Right renal pelvis (tissue), 4 donors: ENCODE measurements at regions not wholly inside any gene's neighbourhood (a gene's known extent, or its start where the extent isn't known, plus 50 kb on each side); places are given as distances from the start of the nearest gene placed in this dataset.
"Not testable (repeated sequence)": the region's sequence is repeated elsewhere in the genome, so short reads cannot be mapped to it uniquely, and the experiment has no call there.

Experiments used
- DNase-seq, 4 donors: peaks; one replicate each; pipeline ENCODE4 v3.0.0-alpha.2; 2013; ENCODE audit warnings: low read depth in 4 of 4, low spot score in 3 of 4, missing footprints in 1 of 4

DNA sequence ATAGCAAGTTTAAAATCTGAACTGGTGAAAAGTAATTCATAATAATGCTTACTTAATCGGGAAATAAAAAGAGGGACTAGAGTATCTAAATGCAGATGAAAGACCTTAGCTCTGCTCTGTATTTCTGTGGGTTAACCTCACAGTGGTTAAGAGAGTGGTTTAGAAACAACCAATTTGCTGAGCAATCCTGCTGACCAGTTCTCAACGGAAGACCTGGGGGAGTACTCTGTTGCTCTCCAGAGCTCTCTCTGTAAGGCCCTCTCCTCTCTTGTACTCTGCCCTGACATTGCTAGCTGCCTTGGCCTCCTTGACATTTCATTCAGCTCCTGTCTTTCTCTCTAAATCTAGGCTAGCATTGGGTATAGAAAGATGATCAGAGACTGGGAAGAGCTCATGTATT lies 1186.6 kb upstream of the SEMA6A start:
- no peak for DNase-seq

DNA sequence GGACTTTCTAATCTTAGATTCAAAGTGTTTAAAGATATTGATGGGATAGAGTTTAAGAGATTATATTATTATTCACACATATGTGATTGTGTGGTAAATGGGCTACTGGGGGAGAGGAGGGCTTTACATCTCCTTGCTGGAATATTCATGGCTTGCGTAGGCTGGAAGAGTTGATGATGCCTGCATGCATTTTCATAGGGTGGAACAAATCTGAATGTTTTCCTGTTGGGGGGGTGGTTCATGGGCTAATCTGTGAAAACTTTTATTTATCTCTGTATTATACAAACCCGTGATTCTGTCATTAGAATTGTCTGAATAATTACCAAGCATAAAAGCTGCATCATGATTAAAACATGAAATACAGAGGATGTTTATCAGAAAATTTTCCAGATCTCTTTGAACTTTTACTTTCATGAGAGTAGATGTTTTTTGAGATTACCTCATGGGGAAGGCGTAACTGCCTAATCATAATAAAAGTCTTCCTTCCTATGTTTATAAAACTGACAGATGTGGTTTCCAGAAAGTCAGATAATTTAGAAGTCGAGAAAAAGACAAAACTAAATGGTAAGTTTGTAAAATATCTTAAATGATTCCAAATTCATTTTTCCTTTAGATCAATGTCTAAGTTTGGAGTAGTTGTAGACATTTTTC lies 1185.4 kb upstream of the SEMA6A start:
- DNase-seq, result no peak

DNA sequence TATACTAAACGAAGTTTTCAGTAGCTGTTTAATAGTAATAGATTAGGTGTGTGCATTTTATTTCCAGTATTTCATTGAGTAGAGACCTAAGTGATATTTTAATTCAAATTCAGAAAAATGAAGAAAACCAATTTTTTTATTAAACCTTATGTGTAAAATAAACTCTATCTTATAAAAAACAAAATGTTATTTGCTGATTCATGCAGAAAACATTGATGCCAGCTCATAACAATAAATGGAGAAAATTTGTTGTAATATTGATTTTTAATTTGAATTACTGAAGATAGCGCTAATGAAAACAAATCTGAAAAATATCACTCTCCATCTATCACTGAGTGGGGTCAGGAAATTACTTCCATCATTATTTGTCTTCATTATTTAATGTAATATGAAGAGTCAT lies 1177.8 kb upstream of the SEMA6A start:
- no peak for DNase-seq

DNA sequence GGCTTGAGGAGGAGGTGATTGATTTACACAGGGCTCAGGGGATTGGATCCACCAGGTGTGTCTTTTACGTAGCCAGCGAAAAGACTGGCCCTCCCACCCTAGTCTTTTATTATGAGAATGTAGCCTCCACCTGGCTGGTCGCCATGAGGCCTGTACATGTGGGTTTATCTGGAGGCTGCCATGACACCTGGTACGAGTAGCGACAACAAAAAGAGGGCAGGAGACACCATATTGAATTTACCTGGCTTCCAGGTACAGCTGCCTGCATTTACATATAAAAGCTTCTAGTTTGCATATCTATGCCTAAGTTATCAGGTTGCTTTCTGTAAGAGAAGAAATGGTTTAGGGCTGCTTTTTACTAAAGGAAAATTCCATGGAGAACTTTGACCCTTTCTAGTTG lies 1173.7 kb upstream of the SEMA6A start:
- no peak for DNase-seq

DNA sequence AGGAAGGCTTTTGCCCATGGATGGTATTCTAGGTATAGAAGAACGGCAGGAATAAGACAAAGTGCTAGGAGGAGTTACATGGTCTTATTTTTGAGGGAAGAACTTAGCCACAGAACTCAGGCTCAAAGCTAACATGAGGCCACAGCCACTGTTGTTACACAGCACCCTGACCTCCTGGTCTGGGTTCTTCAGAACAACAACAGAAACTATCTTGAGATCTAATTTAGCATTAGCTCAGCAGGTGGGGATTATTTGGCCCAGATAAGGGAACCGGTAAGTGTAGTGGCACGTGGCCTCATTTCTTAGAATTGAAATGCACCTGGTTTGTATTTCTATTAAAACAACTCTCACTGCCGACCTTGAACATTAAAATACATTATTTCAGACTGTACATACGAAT lies 1168.7 kb upstream of the SEMA6A start:
- no peak for DNase-seq

DNA sequence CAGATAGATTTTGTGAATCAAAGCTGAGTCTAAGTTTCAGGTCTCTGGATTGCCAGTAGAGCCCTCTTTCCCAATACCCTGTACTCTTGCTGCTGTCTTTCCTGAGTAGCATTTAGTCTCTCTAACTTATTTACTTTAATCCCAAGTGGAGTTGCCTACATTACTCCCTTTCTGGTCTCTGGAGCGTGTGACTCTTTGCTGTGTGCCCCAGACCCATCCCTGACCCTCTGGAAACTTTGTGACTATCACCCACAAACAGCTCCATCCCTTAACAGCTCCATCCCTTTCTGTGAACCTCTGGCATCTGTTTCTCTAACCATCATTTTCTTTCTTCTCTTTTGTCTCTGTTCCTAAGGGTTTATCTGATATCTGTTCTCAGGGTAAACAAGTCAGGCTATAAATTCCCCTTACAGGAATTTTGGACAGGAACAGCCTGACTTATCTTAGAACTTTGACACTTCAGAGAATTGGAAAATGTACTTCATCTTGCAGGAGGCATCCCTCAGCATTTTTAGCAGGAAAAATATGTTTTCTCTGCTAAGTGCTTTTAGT lies 1167.1 kb upstream of the SEMA6A start:
- no peak for DNase-seq

DNA sequence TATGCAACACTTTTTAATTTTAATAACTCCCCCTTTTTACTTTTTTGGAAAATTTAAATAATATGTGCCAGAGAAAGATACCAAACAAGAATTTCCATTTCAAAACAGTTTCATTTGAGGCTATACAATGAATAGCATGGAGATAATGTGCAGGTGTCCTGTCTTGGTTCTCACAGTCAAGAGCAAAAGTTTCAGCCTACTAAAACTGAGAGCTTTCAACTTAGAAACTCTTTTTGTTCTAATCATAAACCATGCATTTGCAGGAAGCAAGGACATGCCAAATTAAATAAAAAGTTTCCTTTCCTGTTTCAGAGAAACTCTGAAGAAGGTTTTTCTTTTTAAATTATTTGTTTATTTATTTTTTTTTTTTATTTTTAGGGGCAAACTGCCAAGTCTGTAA lies 1165.6 kb upstream of the SEMA6A start:
- no peak for DNase-seq

DNA sequence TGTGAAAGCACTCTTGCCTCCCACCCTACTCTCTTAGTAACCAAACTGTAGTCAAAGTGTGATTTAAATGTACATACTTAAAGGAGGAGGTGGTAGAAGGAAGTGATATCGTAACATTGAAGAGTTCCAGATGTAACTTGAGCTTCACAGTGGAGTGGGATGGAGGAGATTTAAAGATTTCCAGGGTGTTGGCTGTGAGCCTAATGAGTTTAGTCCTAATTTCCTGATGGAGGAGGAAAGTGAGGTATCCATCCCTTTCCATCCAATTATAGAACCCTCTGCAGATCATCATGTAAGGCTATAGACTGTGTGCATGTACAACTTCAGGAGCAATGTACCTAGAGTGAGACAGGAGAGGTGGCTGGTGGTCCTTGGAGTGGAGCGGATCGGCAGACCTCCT lies 1163.9 kb upstream of the SEMA6A start:
- DNase-seq, result no peak

DNA sequence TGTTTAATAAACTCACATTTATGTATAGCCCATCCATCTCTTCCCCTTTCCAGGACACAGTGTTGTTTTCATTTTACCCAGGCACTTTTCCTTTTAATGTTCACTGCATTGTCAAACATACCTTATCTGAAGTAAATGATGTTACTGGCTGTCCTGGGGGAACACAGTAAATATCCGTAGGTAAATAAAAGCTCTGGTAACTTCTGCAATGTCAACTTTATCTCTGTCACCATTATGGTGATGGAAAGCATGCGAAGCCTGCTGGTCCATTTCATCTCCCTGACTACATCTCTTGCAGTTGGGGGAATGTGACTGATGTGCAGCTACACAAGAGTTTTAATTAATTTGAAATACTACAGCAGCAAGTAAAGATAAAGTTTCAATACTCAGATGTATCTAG lies 1162.1 kb upstream of the SEMA6A start:
- DNase-seq, result no peak

DNA sequence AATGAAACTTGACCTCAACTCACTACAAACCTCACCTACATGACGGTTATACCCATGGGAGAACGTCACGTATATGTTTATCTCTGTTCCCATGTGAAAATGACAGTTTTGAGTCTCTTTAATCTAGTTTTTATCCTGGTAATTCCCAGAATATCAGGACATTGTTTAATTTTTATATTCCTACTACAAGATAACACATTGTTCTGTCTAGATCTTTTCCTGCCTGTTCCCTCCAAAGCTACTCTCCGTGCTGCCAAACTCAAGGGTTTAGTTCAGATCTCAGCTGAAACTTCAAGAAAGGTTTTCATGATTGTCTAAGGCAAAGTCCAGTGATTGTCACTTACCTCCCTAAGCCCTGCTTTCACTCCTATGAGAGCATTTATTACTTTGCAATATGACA lies 1159.4 kb upstream of the SEMA6A start:
- no peak for DNase-seq

DNA sequence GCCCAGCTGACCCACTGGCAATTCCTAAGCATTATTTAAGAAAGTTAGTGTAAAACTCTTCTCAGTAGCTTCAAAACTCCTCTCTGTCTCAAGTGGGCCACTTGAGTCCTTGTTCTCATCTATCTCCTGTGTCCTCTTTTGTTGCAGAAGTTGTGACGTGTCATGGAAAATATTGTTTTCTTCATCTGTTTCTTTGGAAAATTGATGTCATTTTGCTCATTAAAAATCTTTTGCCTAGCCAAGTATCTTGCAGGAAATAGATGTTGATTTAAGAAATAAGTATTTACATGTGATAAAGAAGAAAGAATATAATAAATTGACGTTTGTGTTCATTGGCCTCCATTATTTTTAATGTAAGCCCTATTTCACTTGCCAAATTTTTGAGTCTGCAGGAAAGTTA lies 1158.4 kb upstream of the SEMA6A start:
- no peak for DNase-seq

DNA sequence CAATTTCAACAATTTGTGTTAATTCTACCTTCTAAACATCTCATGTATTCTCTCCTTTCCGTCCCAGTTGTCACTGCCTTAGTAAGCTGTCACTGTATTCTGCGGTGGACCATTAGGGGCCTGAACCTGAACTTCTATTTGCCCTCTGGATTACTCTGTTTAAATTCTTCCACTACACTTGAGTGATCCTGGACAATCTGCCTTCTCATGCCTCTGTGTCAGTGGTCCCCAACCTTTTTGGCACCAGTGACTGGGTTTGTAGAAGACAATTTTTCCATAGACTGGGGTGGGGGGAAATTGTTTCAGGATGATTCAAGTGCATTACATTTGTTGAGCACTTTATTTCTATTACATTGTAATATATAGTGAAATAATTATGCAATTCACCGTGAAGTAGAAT lies 1157.6 kb upstream of the SEMA6A start:
- DNase-seq, result no peak

DNA sequence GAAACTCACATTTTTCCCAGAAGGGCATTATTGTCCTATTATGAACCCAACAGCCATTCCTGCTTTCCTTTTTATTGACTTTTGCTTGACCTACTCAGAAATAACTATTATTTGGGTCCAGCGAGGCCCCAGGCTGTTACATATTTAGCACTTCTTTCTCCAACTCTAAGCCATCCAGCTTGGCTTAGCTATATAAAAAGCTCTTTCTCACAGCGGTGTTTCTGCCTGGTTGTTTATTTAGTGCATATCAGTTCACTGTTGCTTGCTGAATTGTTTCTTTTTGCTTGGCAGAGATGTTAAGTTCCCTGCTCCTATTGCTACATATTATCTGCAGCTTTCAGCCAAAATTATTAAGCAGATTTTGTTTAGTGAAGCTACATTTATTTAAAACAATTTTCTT lies 1156.8 kb upstream of the SEMA6A start:
- DNase-seq, result no peak

DNA sequence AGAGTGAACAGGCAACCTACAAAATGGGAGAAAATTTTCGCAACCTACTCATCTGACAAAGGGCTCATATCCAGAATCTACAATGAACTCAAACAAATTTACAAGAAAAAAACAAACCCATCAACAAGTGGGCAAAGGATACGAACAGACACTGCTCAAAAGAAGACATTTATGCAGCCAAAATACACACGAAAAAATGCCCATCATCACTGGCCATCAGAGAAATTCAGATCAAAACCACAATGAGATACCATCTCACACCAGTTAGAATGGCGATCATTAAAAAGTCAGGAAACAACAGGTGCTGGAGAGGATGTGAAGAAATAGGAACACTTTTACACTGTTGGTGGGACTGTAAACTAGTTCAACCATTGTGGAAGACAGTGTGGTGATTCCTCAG lies 1146.2 kb upstream of the SEMA6A start:
- DNase-seq, result not testable (repeated sequence)

DNA sequence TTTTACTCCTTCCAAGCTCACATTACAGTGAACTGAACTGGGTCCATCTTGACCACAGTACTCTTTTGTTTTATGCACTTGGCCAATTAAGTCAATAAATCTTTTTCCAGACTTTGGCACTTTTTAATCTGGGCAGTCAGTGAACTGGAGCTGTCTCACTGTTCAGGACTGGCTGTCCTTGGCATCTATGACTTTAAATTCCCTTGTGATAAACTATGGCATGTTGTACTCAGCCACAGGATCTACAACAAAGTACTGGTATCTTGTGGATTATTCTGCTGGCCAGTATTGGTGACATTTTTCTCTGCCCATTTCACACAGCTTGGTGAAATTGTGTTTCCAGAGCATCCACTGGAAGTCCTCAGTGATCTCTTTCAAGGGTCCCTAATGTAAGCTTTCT lies 1144.8 kb upstream of the SEMA6A start:
- no peak for DNase-seq

DNA sequence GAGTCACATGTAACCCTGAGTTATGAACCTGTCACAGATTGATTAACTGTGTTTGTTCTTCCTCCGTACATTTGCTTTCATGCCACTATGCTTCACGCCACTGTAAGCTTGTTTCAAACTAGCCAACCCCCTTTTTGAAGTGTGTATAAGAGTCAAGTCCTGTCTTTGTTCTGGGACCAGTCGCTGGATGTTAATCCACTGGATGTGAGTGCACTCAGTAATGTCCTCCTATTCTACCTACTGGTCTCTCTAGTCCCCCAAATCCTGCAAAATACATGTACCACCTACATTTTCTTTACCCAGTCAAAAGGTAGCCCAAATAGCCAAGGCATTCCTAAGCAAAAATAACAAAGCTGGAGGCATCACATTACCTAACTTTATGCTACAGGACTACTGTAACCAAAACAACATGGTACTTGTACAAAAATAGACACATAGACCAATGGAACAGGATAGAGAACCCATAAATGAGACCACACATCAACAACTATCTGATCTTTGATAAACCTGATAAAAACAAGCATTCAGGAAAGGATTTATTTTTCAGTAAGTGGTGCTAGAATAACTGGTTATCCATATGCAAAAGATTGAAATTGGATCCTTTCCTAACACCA lies 1139.1 kb upstream of the SEMA6A start:
- no peak for DNase-seq

DNA sequence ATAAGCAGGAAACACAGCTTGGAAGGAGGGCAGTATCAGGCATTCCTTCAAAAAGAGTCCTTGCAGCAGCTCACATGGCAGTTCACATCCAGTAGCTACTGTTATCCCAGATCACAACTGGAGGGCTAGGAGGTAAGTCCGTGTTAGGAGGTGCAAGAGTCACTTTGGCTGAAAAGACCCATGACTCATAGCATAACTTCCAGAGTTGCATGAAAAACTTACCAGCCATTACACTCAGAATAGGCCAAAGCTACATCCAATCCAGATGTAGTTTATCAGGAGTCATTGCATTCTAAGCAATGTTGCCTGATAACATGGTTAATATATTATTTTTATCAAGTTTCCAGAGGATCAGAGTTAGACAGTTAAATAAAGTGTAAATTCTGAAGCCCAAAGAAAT lies 1126.4 kb upstream of the SEMA6A start:
- no peak for DNase-seq

DNA sequence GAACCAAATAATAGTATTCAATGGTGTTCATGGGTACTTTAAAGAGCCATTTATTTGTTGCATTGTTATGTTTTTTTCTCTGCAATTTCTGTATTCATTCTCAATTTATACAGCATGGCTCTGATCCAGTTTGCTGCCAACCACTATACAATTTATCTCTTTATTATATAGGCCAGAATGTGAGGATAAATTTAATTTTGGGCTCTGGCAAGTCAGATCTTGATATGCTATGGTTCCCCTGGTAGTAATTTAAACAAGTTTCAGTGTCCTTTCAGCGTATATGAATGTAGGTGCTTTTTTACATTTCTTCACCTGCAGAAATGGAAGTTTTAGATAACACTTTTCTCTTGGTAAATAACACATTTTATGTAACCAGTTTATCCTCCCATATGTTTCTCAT lies 1118.0 kb upstream of the SEMA6A start:
- no peak for DNase-seq

DNA sequence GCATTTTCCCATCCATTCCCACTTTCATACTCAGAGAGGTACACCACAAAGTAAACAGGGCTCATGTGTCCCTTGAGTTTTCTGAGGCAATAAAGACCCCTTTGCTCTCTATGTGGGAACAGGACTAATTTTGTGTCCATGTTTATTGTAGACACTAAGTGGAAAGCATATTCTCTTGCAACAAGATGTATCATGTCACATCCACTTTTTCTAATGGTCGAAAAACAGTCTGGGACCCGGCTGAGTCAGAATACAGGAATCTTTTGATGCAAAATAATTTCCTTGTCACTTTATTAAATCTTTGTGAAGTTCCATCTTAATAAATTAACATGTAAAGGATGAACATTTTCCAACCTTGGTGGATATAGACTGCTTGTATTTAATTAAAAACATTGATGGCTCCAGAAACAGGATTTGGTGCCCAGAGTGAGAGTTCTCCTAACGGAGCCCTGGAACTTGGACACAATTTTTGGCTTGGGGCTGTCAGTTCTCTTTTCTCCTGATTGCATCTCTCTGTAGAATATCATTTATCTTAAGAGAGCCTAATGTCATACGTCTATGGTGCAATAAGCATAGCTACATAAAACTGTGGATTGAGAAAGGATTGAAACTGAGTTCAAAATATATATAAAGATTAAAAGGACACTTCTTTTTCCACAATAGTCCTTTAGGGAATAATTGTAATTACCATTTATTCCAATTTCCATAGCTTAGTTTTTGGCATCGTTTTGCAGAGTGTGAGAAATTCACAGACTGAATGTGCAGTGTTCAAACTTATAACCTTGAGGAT lies 1116.7 kb upstream of the SEMA6A start:
- DNase-seq, result no peak

DNA sequence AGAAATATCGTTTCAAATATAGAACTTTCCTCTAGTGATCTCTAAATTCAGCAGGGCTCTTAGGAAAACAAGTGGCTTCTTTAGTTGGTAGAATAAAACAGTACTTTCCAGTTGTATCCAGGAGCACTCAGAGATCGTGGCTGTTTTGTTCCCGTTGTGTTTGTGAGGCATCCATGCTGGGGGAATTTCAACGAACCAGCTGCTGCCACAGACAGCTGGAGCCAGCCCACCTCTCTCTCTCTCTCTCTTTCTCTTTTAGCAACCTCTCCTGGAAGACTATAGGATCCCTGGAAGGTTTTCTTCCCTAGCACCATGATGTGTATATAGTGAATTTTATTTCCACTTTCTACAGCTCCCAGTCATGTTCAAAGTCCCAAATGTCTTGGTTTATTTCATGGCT lies 1116.0 kb upstream of the SEMA6A start:
- no peak for DNase-seq

DNA sequence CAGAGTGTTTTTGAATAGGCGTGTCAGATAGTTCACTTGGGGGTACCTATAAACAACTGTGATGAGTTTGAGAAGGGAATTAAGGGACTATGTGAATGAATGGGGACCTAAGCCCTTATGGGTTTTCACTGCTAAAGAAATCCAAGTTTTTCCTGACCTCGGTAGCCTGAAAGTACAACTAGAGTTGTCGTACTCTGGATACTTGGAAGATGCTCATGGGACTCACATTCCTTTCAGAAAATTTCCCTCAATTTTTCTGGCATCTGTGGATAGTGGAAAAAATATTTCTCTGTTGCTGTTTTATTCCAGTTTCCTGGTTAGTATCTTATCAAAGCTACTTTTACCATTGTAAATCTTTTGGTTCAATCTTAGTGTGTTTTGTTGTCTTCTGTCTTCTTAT lies 1112.3 kb upstream of the SEMA6A start:
- no peak for DNase-seq

DNA sequence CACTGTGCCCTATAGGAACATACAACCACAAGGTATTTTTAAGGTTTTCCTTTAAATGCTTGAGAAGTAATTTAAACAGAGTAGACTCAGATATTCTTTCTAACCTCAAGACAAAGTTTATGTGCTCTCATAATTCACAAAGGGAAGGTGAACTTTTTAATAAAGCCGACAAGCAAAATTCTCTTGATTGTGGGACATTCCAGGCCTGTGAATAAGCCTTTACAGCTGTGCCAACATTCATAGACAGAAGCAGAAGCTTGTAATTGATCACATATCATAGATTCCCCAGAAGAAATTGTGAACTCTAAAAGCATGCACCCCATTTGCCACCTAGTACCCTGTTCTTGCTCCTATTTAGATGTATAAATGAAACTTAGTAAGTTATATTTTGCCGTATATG lies 1107.8 kb upstream of the SEMA6A start:
- DNase-seq, result no peak
